ENCODE measurements at regions not wholly inside any gene's neighbourhood (a gene's known extent, or its start where the extent isn't known, plus 50 kb on each side); places are given as distances from the start of the nearest gene placed in this dataset.

DNA sequence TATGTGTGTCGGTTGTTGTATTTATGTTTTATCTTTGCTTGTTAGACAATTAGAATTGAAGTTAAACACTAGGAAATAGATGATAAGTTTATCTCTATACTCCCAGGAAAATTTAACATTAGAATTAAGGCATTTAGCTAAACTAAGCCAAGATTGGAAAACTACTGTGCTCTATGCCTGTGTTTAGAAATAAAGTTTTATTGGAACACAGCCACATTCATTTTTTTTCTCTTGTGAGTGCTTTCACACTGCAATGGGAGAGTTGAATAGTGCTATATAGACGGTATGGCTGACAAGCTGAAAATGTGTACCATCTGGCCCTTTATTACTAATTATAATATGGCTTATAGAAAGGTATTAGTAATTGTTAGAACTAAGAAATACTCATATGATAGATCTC is 186.7 kb upstream of the NUDT6 start:
- TF ChIP-seq, protein P1, sequence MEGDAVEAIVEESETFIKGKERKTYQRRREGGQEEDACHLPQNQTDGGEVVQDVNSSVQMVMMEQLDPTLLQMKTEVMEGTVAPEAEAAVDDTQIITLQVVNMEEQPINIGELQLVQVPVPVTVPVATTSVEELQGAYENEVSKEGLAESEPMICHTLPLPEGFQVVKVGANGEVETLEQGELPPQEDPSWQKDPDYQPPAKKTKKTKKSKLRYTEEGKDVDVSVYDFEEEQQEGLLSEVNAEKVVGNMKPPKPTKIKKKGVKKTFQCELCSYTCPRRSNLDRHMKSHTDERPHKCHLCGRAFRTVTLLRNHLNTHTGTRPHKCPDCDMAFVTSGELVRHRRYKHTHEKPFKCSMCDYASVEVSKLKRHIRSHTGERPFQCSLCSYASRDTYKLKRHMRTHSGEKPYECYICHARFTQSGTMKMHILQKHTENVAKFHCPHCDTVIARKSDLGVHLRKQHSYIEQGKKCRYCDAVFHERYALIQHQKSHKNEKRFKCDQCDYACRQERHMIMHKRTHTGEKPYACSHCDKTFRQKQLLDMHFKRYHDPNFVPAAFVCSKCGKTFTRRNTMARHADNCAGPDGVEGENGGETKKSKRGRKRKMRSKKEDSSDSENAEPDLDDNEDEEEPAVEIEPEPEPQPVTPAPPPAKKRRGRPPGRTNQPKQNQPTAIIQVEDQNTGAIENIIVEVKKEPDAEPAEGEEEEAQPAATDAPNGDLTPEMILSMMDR (IDR thresholded peaks at IDR 0.05; ENCODE audit: borderline replicate concordance, extremely low read depth, low read length, poor library complexity, severe bottlenecking) = no peak
- TF ChIP-seq EZH2 (IDR thresholded peaks at IDR 0.05; ENCODE audit: borderline replicate concordance, low read depth, low read length, severe bottlenecking) = no peak
